Endodermal cell (in vitro differentiated cells): ENCODE measurements at regions not wholly inside any gene's neighbourhood (a gene's known extent, or its start where the extent isn't known, plus 50 kb on each side); places are given as distances from the start of the nearest gene placed in this dataset.

Source experiments
- DNase-seq: peaks from one replicate; pipeline ENCODE4 v3.0.0-alpha.2; 2017
- H3K27ac ChIP-seq: 2 replicates; pipeline ENCODE4 v1.5.1; 2013; ENCODE audit warnings: mild to moderate bottlenecking, low read depth, low read length, moderate library complexity
- H3K27me3 ChIP-seq: 2 replicates; pipeline ENCODE4 v1.6.1; 2013; ENCODE audit warnings: mild to moderate bottlenecking, low read length, moderate library complexity; ENCODE audit not compliant: insufficient read depth, control insufficient read depth, poor library complexity, severe bottlenecking
- H3K36me3 ChIP-seq: 2 replicates; pipeline ENCODE4 v1.7.0; 2013; ENCODE audit warnings: mild to moderate bottlenecking, low read length, moderate library complexity; ENCODE audit not compliant: control insufficient read depth, insufficient read depth
- H3K4me1 ChIP-seq: one replicate; pipeline ENCODE4 v1.7.0; 2013; ENCODE audit warnings: low read length; ENCODE audit not compliant: control insufficient read depth, insufficient read depth
- H3K4me3 ChIP-seq: 2 replicates; pipeline ENCODE4 v1.5.1; 2013; ENCODE audit warnings: mild to moderate bottlenecking, low read length, moderate library complexity
- H3K9ac ChIP-seq: 2 replicates; pipeline ENCODE4 v1.6.1; 2013; ENCODE audit warnings: mild to moderate bottlenecking, low read length, moderate library complexity; ENCODE audit not compliant: poor library complexity, severe bottlenecking; ENCODE audit errors: extremely low read depth
- H3K9me3 ChIP-seq: 2 replicates; pipeline ENCODE4 v1.6.1; 2013; ENCODE audit warnings: mild to moderate bottlenecking, low read length, moderate library complexity; ENCODE audit not compliant: control insufficient read depth
- H3K27ac Mint-ChIP-seq: 2 replicates; pipeline ENCODE4 v1.8.0; 2020; ENCODE audit warnings: mixed read lengths
- H3K27me3 Mint-ChIP-seq: 2 replicates; pipeline ENCODE4 v1.8.0; 2021; ENCODE audit warnings: mild to moderate bottlenecking, mixed read lengths; ENCODE audit not compliant: insufficient read depth
- H3K36me3 Mint-ChIP-seq: 2 replicates; pipeline ENCODE4 v1.8.0; 2020; ENCODE audit warnings: low read depth, mixed read lengths
- H3K4me1 Mint-ChIP-seq: 2 replicates; pipeline ENCODE4 v1.8.0; 2020; ENCODE audit warnings: mixed read lengths
- H3K4me3 Mint-ChIP-seq: 2 replicates; pipeline ENCODE4 v1.8.0; 2020; ENCODE audit warnings: mild to moderate bottlenecking, moderate library complexity, mixed read lengths
- H3K9me3 Mint-ChIP-seq: 2 replicates; pipeline ENCODE4 v1.8.0; 2020; ENCODE audit warnings: mild to moderate bottlenecking, mixed read lengths
- WGBS, 2 experiments: methylation state at CpG; one replicate each; pipeline versions ENCODE4 v1.1.5 to v1.1.7; 2013; ENCODE audit warnings: missing lambda C conversion rate in 2 of 2, mixed read lengths in 1 of 2; ENCODE audit not compliant: insufficient coverage in 1 of 2, insufficient read length in 1 of 2; 5-methylcytosine and 5-hydroxymethylcytosine counted together
- TF ChIP-seq, protein P1 (sequence below): fragments of 200-600 bp; sonication (generic); conservative IDR thresholded peaks from 2 replicates; pipeline ENCODE4 v1.5.0; 2021; ENCODE audit warnings: antibody characterized with exemption, mild to moderate bottlenecking

- peak; percentile 55 for DNase-seq
- Histone ChIP-seq H3K4me3 (no peak overlapping the region), H3K27ac (no peak overlapping the region), H3K9me3 (no peaks in the 10 kb centered on the region), H3K36me3 (no peaks in the 10 kb centered on the region), H3K9ac (no peak overlapping the region), H3K4me1 (no peaks in the 10 kb centered on the region), H3K27me3 (no peaks in the 10 kb centered on the region)
- no peak overlapping the region for H3K4me3 Mint-ChIP-seq
- TF ChIP-seq, protein P1, sequence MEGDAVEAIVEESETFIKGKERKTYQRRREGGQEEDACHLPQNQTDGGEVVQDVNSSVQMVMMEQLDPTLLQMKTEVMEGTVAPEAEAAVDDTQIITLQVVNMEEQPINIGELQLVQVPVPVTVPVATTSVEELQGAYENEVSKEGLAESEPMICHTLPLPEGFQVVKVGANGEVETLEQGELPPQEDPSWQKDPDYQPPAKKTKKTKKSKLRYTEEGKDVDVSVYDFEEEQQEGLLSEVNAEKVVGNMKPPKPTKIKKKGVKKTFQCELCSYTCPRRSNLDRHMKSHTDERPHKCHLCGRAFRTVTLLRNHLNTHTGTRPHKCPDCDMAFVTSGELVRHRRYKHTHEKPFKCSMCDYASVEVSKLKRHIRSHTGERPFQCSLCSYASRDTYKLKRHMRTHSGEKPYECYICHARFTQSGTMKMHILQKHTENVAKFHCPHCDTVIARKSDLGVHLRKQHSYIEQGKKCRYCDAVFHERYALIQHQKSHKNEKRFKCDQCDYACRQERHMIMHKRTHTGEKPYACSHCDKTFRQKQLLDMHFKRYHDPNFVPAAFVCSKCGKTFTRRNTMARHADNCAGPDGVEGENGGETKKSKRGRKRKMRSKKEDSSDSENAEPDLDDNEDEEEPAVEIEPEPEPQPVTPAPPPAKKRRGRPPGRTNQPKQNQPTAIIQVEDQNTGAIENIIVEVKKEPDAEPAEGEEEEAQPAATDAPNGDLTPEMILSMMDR: no peak
- H3K9me3 Mint-ChIP-seq: no peaks in the 10 kb centered on the region
- no peak overlapping the region for H3K27ac Mint-ChIP-seq
- H3K36me3 Mint-ChIP-seq: no peaks in the 10 kb centered on the region
- H3K4me1 Mint-ChIP-seq: peaks cover 14% of the 10 kb centered on the region
- no peaks in the 10 kb centered on the region for H3K27me3 Mint-ChIP-seq
- WGBS, 2 experiments: 89% methylated on average over 7 of the region's 7 CpGs
Measured at GRCh38 chr2:80896576-80896975, 592.0 kb upstream of the LRRTM1 start.

DNA sequence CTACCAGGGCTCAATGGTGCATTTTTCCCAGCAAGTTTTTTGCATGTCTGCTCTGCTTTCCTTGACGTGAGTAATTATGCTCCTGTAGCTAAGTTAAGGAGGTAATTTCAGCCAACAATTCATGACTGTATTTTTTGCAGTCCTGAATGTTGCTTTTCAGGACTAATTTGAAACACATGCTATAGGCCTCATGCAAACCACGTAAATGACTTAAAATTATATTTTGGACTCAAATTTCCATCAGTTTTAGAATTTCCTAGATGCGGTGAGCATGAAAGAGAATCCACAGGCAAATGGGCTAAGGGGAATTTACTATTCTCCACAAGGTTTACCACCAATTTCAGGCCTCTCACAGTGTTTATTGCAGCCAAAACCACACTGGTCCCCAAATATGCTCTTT lies 589.9 kb upstream of the LRRTM1 start:
- no peak overlapping the region for H3K27ac ChIP-seq
- H3K4me1 ChIP-seq: no peaks in the 10 kb centered on the region
- H3K27me3 ChIP-seq: no peaks in the 10 kb centered on the region
- no peaks in the 10 kb centered on the region for H3K27me3 Mint-ChIP-seq
- H3K27ac Mint-ChIP-seq: no peak overlapping the region
- no peaks in the 10 kb centered on the region for H3K36me3 ChIP-seq
- no peaks in the 10 kb centered on the region for H3K9me3 ChIP-seq
- no peak for DNase-seq
- no peaks in the 10 kb centered on the region for H3K36me3 Mint-ChIP-seq
- H3K9ac ChIP-seq: no peak overlapping the region
- TF ChIP-seq, protein P1: no peak
- no peaks in the 10 kb centered on the region for H3K9me3 Mint-ChIP-seq
- 93 to 94% methylated on average over 3 of the region's 3 CpGs for WGBS, 2 experiments
- H3K4me3 ChIP-seq: no peak overlapping the region
- no peak overlapping the region for H3K4me3 Mint-ChIP-seq
- peaks cover 17% of the 10 kb centered on the region for H3K4me1 Mint-ChIP-seq

- Histone ChIP-seq H3K27me3 (no peaks in the 10 kb centered on the region), H3K4me3 (no peak overlapping the region), H3K9me3 (no peaks in the 10 kb centered on the region), H3K4me1 (no peaks in the 10 kb centered on the region), H3K9ac (no peak overlapping the region), H3K27ac (peak overlapping the region; percentile 16), H3K36me3 (no peaks in the 10 kb centered on the region)
- no peaks in the 10 kb centered on the region for H3K9me3 Mint-ChIP-seq
- H3K4me1 Mint-ChIP-seq: peaks cover 21% of the 10 kb centered on the region
- H3K36me3 Mint-ChIP-seq: no peaks in the 10 kb centered on the region
- 83 to 92% methylated on average over 1 to 2 of the region's 2 CpGs for WGBS, 2 experiments
- H3K4me3 Mint-ChIP-seq: no peak overlapping the region
- H3K27me3 Mint-ChIP-seq: no peaks in the 10 kb centered on the region
- TF ChIP-seq, protein P1: no peak
- H3K27ac Mint-ChIP-seq: no peak overlapping the region
- no peak for DNase-seq
Measured at GRCh38 chr2:80893711-80894110, 589.2 kb upstream of the LRRTM1 start.
